ENCODE measurements at regions not wholly inside any gene's neighbourhood (a gene's known extent, or its start where the extent isn't known, plus 50 kb on each side); places are given as distances from the start of the nearest gene placed in this dataset.

DNA sequence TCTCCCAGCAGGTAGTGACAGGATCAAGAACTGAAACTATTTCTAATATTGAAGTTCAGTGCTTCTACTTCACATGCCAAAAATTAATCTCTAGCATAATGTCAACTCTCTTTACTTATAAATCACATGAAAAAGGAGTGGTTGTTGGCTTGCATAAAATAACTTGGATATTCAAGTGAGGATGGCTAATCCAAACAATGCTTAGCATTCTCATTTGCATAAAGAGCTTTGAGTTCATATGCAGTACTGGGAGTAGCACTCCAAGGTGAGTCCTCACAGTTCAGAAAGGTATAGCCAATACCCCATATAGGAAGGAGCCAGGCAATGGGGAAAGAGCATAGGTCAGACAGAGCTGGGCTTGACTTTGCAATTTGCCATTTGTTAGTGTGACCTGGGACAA lies 149.3 kb downstream of the PCTP start:
- Mint-ChIP-seq H3K36me3 (no peaks in the 10 kb centered on the region), H3K4me1 (peaks cover 3% of the 10 kb centered on the region; the same call in 1 of the 2 replicates), H3K27me3 (ENCODE audit: low read depth) (no peaks in the 10 kb centered on the region), H3K27ac (no peak overlapping the region), H3K9me3 (peaks cover 7% of the 10 kb centered on the region; the same call in 1 of the 2 replicates), H3K4me3 (no peak overlapping the region)
- no peak for DNase-seq (ENCODE audit: low spot score)
- no peak for ATAC-seq
- ChIA-PET POLR2A (no interaction called here), CTCF (no interaction called here)
- TF ChIP-seq TEAD4 (CRISPR knock-in tag; IDR thresholded peaks at IDR 0.05) (no peak), CREB1 (CRISPR knock-in tag; IDR thresholded peaks at IDR 0.05) (no peak)

DNA sequence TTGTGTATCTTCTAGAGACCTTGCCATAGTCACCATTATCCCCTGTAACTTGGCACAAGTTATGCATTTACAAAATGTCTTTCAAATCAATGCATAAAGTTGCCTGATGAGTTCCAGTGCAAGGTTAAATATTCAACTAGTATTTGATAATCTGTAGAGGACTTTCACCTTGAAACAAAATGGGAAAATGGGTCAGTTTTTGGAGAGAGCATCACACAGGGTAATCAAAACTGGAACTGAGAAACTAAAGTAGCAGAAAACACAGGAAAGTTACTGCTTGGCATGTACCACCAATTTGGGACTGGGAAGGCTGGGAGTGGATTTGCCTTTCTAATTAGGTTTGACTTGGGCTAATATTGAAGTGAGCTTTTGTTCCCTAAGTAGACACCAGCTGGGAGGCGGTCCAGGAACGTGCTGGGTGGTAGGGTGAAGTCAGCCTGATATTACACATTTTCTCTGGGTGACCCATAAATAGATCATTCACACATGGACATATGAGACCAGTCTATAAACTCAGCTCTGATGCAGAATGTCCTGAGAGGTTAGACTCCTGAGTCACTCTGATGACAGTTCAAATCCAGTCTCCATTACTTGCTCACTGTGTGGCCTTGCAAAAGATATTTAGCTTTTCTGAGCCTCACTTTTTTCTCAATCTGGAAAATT lies 152.3 kb downstream of the PCTP start:
- peaks cover 3% of the 10 kb centered on the region; the same call in 1 of the 2 replicates for H3K4me1 Mint-ChIP-seq
- no peak for TF ChIP-seq NR3C1 (CRISPR knock-in tag; conservative IDR thresholded peaks at IDR 0.05; ENCODE audit: low read depth)
- no peak for TF ChIP-seq ZBTB21 (CRISPR knock-in tag; IDR thresholded peaks at IDR 0.05; ENCODE audit: borderline replicate concordance)
- CTCF ChIA-PET: no interaction called here

DNA sequence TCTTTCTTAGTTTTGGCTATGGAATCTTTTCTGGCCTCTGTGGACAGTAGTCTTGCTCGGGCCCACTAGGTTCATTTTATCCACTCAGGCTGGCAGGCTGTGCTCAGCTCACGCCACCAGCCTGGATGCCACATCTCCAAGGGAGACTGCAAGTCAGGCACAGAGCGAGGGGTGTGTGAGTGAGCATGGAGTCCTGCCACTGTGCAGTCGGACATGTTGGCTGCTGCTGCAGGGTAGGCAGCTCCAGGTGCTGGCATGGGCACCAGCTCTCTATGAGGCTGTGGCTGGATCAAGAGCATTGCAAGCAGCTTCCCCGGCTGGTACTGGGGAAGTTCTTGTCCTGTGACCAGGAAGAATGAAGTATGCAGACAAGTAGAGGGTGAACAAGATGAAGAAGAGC lies 158.9 kb downstream of the PCTP start:
- H3K27ac Mint-ChIP-seq: no peak overlapping the region
- CTCF ChIA-PET: no interaction called here
- H3K9me3 Mint-ChIP-seq: peaks cover 25% of the 10 kb centered on the region
- no peaks in the 10 kb centered on the region; the same call in 1 of the 2 replicates for H3K27me3 Mint-ChIP-seq (ENCODE audit: low read depth)
- POLR2A ChIA-PET: no interaction called here
- no peak for DNase-seq (ENCODE audit: low spot score)
- H3K36me3 Mint-ChIP-seq: peaks cover 11% of the 10 kb centered on the region
- H3K4me1 Mint-ChIP-seq: 0 out of 2 replicates have a peak, but pooled peaks cover 2% of the 10 kb centered on the region
- no peak overlapping the region for H3K4me3 Mint-ChIP-seq
- no peak for ATAC-seq
- TF ChIP-seq SOX15 (CRISPR knock-in tag; IDR thresholded peaks at IDR 0.05) (no peak), ZNF671 (CRISPR knock-in tag; IDR thresholded peaks at IDR 0.05) (no peak), GTF2I (CRISPR knock-in tag; conservative IDR thresholded peaks at IDR 0.05) (no peak), ZNF396 (CRISPR knock-in tag; IDR thresholded peaks at IDR 0.05; ENCODE audit: borderline replicate concordance) (no peak), CBFB (CRISPR knock-in tag; IDR thresholded peaks at IDR 0.05; ENCODE audit: low read depth) (no peak), MYBL2 (CRISPR knock-in tag; IDR thresholded peaks at IDR 0.05) (no peak), HMGA2 (CRISPR knock-in tag; IDR thresholded peaks at IDR 0.05) (no peak), ZNF423 (CRISPR knock-in tag; IDR thresholded peaks at IDR 0.05) (no peak)
- TF ChIP-seq, protein P1, sequence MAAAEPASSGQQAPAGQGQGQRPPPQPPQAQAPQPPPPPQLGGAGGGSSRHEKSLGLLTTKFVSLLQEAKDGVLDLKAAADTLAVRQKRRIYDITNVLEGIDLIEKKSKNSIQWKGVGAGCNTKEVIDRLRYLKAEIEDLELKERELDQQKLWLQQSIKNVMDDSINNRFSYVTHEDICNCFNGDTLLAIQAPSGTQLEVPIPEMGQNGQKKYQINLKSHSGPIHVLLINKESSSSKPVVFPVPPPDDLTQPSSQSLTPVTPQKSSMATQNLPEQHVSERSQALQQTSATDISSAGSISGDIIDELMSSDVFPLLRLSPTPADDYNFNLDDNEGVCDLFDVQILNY (CRISPR knock-in tag; IDR thresholded peaks at IDR 0.05): no peak
- TF ChIP-seq, protein P2, sequence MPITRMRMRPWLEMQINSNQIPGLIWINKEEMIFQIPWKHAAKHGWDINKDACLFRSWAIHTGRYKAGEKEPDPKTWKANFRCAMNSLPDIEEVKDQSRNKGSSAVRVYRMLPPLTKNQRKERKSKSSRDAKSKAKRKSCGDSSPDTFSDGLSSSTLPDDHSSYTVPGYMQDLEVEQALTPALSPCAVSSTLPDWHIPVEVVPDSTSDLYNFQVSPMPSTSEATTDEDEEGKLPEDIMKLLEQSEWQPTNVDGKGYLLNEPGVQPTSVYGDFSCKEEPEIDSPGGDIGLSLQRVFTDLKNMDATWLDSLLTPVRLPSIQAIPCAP (CRISPR knock-in tag; IDR thresholded peaks at IDR 0.05): no peak
- TF ChIP-seq, protein P3, sequence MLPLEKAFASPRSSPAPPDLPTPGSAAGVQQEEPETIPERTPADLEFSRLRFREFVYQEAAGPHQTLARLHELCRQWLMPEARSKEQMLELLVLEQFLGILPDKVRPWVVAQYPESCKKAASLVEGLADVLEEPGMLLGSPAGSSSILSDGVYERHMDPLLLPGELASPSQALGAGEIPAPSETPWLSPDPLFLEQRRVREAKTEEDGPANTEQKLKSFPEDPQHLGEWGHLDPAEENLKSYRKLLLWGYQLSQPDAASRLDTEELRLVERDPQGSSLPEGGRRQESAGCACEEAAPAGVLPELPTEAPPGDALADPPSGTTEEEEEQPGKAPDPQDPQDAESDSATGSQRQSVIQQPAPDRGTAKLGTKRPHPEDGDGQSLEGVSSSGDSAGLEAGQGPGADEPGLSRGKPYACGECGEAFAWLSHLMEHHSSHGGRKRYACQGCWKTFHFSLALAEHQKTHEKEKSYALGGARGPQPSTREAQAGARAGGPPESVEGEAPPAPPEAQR (CRISPR knock-in tag; IDR thresholded peaks at IDR 0.05): no peak
- TF ChIP-seq, protein P4, sequence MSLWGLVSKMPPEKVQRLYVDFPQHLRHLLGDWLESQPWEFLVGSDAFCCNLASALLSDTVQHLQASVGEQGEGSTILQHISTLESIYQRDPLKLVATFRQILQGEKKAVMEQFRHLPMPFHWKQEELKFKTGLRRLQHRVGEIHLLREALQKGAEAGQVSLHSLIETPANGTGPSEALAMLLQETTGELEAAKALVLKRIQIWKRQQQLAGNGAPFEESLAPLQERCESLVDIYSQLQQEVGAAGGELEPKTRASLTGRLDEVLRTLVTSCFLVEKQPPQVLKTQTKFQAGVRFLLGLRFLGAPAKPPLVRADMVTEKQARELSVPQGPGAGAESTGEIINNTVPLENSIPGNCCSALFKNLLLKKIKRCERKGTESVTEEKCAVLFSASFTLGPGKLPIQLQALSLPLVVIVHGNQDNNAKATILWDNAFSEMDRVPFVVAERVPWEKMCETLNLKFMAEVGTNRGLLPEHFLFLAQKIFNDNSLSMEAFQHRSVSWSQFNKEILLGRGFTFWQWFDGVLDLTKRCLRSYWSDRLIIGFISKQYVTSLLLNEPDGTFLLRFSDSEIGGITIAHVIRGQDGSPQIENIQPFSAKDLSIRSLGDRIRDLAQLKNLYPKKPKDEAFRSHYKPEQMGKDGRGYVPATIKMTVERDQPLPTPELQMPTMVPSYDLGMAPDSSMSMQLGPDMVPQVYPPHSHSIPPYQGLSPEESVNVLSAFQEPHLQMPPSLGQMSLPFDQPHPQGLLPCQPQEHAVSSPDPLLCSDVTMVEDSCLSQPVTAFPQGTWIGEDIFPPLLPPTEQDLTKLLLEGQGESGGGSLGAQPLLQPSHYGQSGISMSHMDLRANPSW (CRISPR knock-in tag; conservative IDR thresholded peaks at IDR 0.05; ENCODE audit: low read depth): no peak
- TF ChIP-seq, protein P5, sequence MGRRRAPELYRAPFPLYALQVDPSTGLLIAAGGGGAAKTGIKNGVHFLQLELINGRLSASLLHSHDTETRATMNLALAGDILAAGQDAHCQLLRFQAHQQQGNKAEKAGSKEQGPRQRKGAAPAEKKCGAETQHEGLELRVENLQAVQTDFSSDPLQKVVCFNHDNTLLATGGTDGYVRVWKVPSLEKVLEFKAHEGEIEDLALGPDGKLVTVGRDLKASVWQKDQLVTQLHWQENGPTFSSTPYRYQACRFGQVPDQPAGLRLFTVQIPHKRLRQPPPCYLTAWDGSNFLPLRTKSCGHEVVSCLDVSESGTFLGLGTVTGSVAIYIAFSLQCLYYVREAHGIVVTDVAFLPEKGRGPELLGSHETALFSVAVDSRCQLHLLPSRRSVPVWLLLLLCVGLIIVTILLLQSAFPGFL (CRISPR knock-in tag; IDR thresholded peaks at IDR 0.05; ENCODE audit: borderline replicate concordance): no peak

More for the DNA sequence above, 152.3 kb downstream of the PCTP start:
- DNase-seq (ENCODE audit: low spot score): no peak
- no peaks in the 10 kb centered on the region for H3K27me3 Mint-ChIP-seq (ENCODE audit: low read depth)
- H3K36me3 Mint-ChIP-seq: no peaks in the 10 kb centered on the region
- no peak overlapping the region for H3K27ac Mint-ChIP-seq
- no peak overlapping the region for H3K4me3 Mint-ChIP-seq
- peaks cover 7% of the 10 kb centered on the region; the same call in 1 of the 2 replicates for H3K9me3 Mint-ChIP-seq
- POLR2A ChIA-PET: no interaction called here
- no peak for ATAC-seq
